ENCODE measurements at regions not wholly inside any gene's neighbourhood (a gene's known extent, or its start where the extent isn't known, plus 50 kb on each side); places are given as distances from the start of the nearest gene placed in this dataset.

GRCh38 chr1:90591355-90591969, 125.6 kb downstream of the BARHL2 start:
- TF ChIP-seq CTCF (IDR thresholded peaks at IDR 0.05; ENCODE audit: insufficient read depth, low read length, poor library complexity, severe bottlenecking): no peak
- no peak for TF ChIP-seq EZH2phosphoT487 (conservative IDR thresholded peaks at IDR 0.05; ENCODE audit: low read length)

Data from SU-DHL-6 (cell line).